ENCODE measurements at regions not wholly inside any gene's neighbourhood (a gene's known extent, or its start where the extent isn't known, plus 50 kb on each side); places are given as distances from the start of the nearest gene placed in this dataset.

- CTCF ChIA-PET: no interaction called here
- Mint-ChIP-seq H3K27me3 (peaks cover 3% of the 10 kb centered on the region), H3K36me3 (ENCODE audit: low read depth) (no peaks in the 10 kb centered on the region), H3K4me3 (no peak overlapping the region), H3K27ac (no peak overlapping the region), H3K9me3 (no peaks in the 10 kb centered on the region), H3K4me1 (no peaks in the 10 kb centered on the region)
- POLR2A ChIA-PET: no interaction called here
- DNase-seq: no peak
Measured at GRCh38 chr10:89940076-89940475, 238.7 kb downstream of the KIF20B start.

GRCh38 chr10:89942217-89942616, 240.8 kb downstream of the KIF20B start:
- Mint-ChIP-seq H3K9me3 (no peaks in the 10 kb centered on the region), H3K27me3 (peaks cover 3% of the 10 kb centered on the region), H3K4me3 (no peak overlapping the region), H3K27ac (no peak overlapping the region), H3K4me1 (no peaks in the 10 kb centered on the region), H3K36me3 (ENCODE audit: low read depth) (no peaks in the 10 kb centered on the region)
- POLR2A ChIA-PET: no interaction called here
- DNase-seq: no peak
- CTCF ChIA-PET: no interaction called here

GRCh38 chr10:89944138-89944537, 242.7 kb downstream of the KIF20B start:
- Mint-ChIP-seq H3K36me3 (ENCODE audit: low read depth) (no peaks in the 10 kb centered on the region), H3K9me3 (no peaks in the 10 kb centered on the region), H3K4me1 (no peaks in the 10 kb centered on the region), H3K27ac (no peak overlapping the region), H3K27me3 (peaks cover 3% of the 10 kb centered on the region), H3K4me3 (no peak overlapping the region)
- POLR2A ChIA-PET: no interaction called here
- no peak for DNase-seq
- CTCF ChIA-PET: no interaction called here

DNA sequence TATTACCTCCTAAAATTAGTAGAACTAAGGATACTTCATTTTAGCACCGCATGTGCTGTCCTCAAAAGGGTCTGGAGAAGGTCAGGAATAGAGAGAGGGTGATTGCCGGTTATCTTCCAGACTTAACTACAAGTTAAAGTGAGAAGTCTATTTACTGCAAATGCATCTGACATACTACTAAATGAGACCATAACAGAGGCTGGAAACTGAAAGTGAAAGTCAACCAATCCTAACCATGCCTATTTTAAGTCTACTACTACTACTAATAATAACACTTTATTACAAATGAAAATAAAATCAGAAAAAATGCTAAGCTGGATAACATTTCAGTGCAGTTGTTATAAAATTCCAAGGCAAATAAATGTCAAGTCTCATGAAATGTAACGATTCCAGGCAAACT, 244.7 kb downstream of the KIF20B start:
- Mint-ChIP-seq H3K27ac (no peak overlapping the region), H3K4me1 (no peaks in the 10 kb centered on the region), H3K9me3 (no peaks in the 10 kb centered on the region), H3K36me3 (ENCODE audit: low read depth) (no peaks in the 10 kb centered on the region), H3K4me3 (no peak overlapping the region), H3K27me3 (peaks cover 3% of the 10 kb centered on the region)
- CTCF ChIA-PET: no interaction called here
- POLR2A ChIA-PET: no interaction called here
- DNase-seq: no peak

GRCh38 chr10:89949496-89949895, 248.1 kb downstream of the KIF20B start:
- no peak overlapping the region for H3K27ac Mint-ChIP-seq
- H3K36me3 Mint-ChIP-seq (ENCODE audit: low read depth): no peaks in the 10 kb centered on the region
- H3K27me3 Mint-ChIP-seq: peaks cover 4% of the 10 kb centered on the region
- ChIA-PET POLR2A (no interaction called here), CTCF (no interaction called here)
- H3K9me3 Mint-ChIP-seq: no peaks in the 10 kb centered on the region
- H3K4me1 Mint-ChIP-seq: no peaks in the 10 kb centered on the region
- DNase-seq: no peak
- H3K4me3 Mint-ChIP-seq: no peak overlapping the region

- H3K27ac Mint-ChIP-seq: no peak overlapping the region
- H3K27me3 Mint-ChIP-seq: peaks cover 4% of the 10 kb centered on the region
- POLR2A ChIA-PET: no interaction called here
- no peaks in the 10 kb centered on the region for H3K9me3 Mint-ChIP-seq
- CTCF ChIA-PET: no interaction called here
- no peak for DNase-seq
- no peaks in the 10 kb centered on the region for H3K36me3 Mint-ChIP-seq (ENCODE audit: low read depth)
- H3K4me3 Mint-ChIP-seq: no peak overlapping the region
- no peaks in the 10 kb centered on the region for H3K4me1 Mint-ChIP-seq
Measured at GRCh38 chr10:89952325-89952724, 250.9 kb downstream of the KIF20B start.

GRCh38 chr10:89952751-89953150, 251.4 kb downstream of the KIF20B start:
- Mint-ChIP-seq H3K27me3 (peaks cover 4% of the 10 kb centered on the region), H3K9me3 (no peaks in the 10 kb centered on the region), H3K36me3 (ENCODE audit: low read depth) (no peaks in the 10 kb centered on the region), H3K4me3 (no peak overlapping the region), H3K4me1 (no peaks in the 10 kb centered on the region), H3K27ac (no peak overlapping the region)
- CTCF ChIA-PET: no interaction called here
- DNase-seq: no peak
- POLR2A ChIA-PET: no interaction called here

DNA sequence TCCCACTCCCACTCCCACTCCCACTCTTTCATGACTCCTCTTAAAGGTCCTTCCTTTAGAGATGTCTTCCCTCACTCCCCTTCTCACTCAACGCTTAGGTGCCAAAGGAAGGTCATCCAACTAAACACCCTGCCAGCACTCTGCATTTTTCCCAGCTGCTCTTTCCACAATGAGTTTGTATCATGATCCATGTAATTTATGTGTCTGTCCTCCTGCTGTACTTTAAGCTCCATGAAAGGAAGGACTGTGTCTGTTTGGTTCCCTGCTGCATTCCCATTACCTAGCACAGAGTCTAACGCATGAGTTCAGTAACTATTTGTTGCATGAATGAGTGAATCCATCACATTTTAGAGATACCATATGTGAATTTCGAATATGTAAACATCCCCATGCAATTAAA, 252.7 kb downstream of the KIF20B start:
- H3K9me3 Mint-ChIP-seq: no peaks in the 10 kb centered on the region
- no peaks in the 10 kb centered on the region for H3K4me1 Mint-ChIP-seq
- POLR2A ChIA-PET: no interaction called here
- H3K27ac Mint-ChIP-seq: no peak overlapping the region
- no peaks in the 10 kb centered on the region for H3K36me3 Mint-ChIP-seq (ENCODE audit: low read depth)
- CTCF ChIA-PET: no interaction called here
- peaks cover 4% of the 10 kb centered on the region for H3K27me3 Mint-ChIP-seq
- DNase-seq: no peak
- no peak overlapping the region for H3K4me3 Mint-ChIP-seq

- no peak overlapping the region for H3K4me3 Mint-ChIP-seq
- no peaks in the 10 kb centered on the region for H3K9me3 Mint-ChIP-seq
- peaks cover 4% of the 10 kb centered on the region for H3K27me3 Mint-ChIP-seq
- no peak overlapping the region for H3K27ac Mint-ChIP-seq
- H3K4me1 Mint-ChIP-seq: no peaks in the 10 kb centered on the region
- ChIA-PET CTCF (no interaction called here), POLR2A (no interaction called here)
- no peaks in the 10 kb centered on the region for H3K36me3 Mint-ChIP-seq (ENCODE audit: low read depth)
- DNase-seq: no peak
Measured at GRCh38 chr10:89954787-89955566, 253.6 kb downstream of the KIF20B start.

GRCh38 chr10:89959433-89960110, 258.2 kb downstream of the KIF20B start:
- CTCF ChIA-PET: no interaction called here

GRCh38 chr10:89963451-89964102, 262.2 kb downstream of the KIF20B start:
- ChIA-PET POLR2A (no interaction called here), CTCF (no interaction called here)
- no peaks in the 10 kb centered on the region for H3K9me3 Mint-ChIP-seq
- no peak overlapping the region for H3K27ac Mint-ChIP-seq
- H3K4me3 Mint-ChIP-seq: no peak overlapping the region
- H3K36me3 Mint-ChIP-seq (ENCODE audit: low read depth): no peaks in the 10 kb centered on the region
- no peaks in the 10 kb centered on the region for H3K4me1 Mint-ChIP-seq
- DNase-seq: no peak
- peaks cover 1% of the 10 kb centered on the region for H3K27me3 Mint-ChIP-seq

More at GRCh38 chr10:89959433-89960110, 258.2 kb downstream of the KIF20B start:
- no peaks in the 10 kb centered on the region for H3K4me1 Mint-ChIP-seq
- H3K4me3 Mint-ChIP-seq: no peak overlapping the region
- no peaks in the 10 kb centered on the region for H3K36me3 Mint-ChIP-seq (ENCODE audit: low read depth)
- no peak overlapping the region for H3K27ac Mint-ChIP-seq
- H3K27me3 Mint-ChIP-seq: no peaks in the 10 kb centered on the region
- no peak for DNase-seq
- POLR2A ChIA-PET: no interaction called here
- no peaks in the 10 kb centered on the region for H3K9me3 Mint-ChIP-seq

DNA sequence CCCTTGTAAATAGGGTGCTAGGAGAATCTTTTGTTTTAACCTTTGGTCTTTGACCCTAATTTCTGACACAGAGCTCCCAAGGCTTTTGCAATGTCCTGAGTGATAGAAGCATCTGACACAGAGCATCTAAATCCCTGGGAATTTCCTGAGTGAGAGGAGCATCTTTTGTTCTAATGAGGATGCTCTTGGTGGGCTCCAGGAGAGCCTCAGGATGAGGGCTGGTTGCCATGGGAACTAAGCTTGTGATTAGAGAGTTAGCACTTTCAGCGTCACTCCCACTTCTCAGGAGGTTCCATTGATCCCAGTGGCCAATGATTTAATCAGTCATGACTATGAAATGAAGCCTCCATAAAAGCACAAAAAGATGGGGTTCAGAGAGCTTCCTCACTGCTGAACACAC, 264.8 kb downstream of the KIF20B start:
- H3K27me3 Mint-ChIP-seq: peaks cover 9% of the 10 kb centered on the region
- no peaks in the 10 kb centered on the region for H3K36me3 Mint-ChIP-seq (ENCODE audit: low read depth)
- no peaks in the 10 kb centered on the region for H3K9me3 Mint-ChIP-seq
- peaks cover 4% of the 10 kb centered on the region for H3K4me1 Mint-ChIP-seq
- H3K27ac Mint-ChIP-seq: no peak overlapping the region
- ChIA-PET POLR2A (no interaction called here), CTCF (no interaction called here)
- H3K4me3 Mint-ChIP-seq: no peak overlapping the region
- no peak for DNase-seq

DNA sequence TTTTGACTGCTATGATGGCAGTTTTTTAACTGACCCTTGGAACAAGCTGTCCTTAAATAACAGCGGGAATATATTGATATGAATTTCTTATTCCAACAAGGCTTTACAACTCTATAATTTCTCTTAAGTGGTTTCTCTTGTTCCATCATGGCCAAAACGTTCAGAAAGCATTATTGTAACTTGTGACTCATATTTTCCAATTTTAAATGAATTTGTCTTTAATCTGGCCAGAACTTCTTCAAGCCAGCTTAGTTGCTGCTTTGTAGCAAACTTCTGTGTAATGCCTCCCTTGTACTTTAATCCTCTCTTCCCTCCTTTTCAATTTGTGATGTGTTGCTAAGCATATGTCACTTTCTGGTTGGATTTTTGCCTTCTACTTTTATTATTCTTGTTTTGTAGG, 271.9 kb downstream of the KIF20B start:
- H3K4me1 Mint-ChIP-seq: peaks cover 4% of the 10 kb centered on the region
- ChIA-PET CTCF (no interaction called here), POLR2A (no interaction called here)
- no peak overlapping the region for H3K4me3 Mint-ChIP-seq
- peaks cover 10% of the 10 kb centered on the region for H3K27me3 Mint-ChIP-seq
- no peaks in the 10 kb centered on the region for H3K36me3 Mint-ChIP-seq (ENCODE audit: low read depth)
- H3K9me3 Mint-ChIP-seq: no peaks in the 10 kb centered on the region
- no peak for DNase-seq
- H3K27ac Mint-ChIP-seq: no peak overlapping the region

DNA sequence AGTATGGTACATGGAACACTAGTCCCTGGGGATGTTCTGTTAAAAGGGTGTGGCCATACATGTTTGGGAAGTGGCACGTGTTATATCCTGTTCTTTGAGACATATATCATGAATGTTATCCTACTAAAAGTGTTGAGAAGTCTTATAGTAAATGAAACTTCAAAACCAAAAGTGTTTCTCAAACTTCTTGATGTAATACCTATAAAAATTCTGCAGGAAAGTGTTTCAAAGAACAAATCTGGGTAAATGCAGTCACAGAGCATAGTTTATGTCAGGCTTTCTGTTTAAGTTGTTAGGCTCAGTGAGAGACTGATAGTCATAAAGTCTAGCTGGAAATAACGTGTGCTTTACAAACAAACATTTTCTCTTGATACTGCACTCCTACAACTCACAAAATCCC, 273.7 kb downstream of the KIF20B start:
- Mint-ChIP-seq H3K9me3 (no peaks in the 10 kb centered on the region), H3K4me3 (no peak overlapping the region), H3K4me1 (no peaks in the 10 kb centered on the region), H3K27me3 (peaks cover 3% of the 10 kb centered on the region), H3K27ac (no peak overlapping the region), H3K36me3 (ENCODE audit: low read depth) (no peaks in the 10 kb centered on the region)
- DNase-seq: no peak
- ChIA-PET POLR2A (no interaction called here), CTCF (no interaction called here)

Measured in activated CD4-positive, alpha-beta memory T cell treated with anti-CD3 and anti-CD28 coated beads, Interleukin-2, amount 10 ng/mL, durations not matched to agents 7 days and 5 days (primary cell).